K562 (cell line): ENCODE measurements at regions not wholly inside any gene's neighbourhood (a gene's known extent, or its start where the extent isn't known, plus 50 kb on each side); places are given as distances from the start of the nearest gene placed in this dataset.
A peak's percentile ranks its signal among the peaks of the same experiment; 100 is the strongest.

Experiments
- ATAC-seq: fragments of 200-7000 bp; cut with Tn5 transposase; 3 replicates; pipeline ENCODE4 v1.9.1; 2020; ENCODE audit warnings: moderate library complexity
- BruUV-seq: library from RNA; stranded (reverse); fragments of 400-500 nt; replicated peaks from 2 replicates; lab custom pipeline; 2021; lab: Mats Ljungman, UMichigan
- CTCF ChIA-PET: fragments of 300-600 bp; formaldehyde crosslinking; extraction: SDS; loops from one replicate; lab custom pipeline; 2021; ENCODE audit warnings: low intra/inter-chr PET ratio; lab: Yijun Ruan, JAX
- POLR2A ChIA-PET: fragments of 300-600, 350-650 bp; sonication (Branson Sonifier 250); formaldehyde crosslinking; extraction: SDS; loops from one replicate; lab custom pipeline; 2021; ENCODE audit warnings: antibody characterized with exemption, inconsistent platforms; lab: Yijun Ruan, JAX
- DNase-seq, 4 experiments: peaks; one replicate each; pipeline versions ENCODE4 v3.0.0 to v3.0.0-alpha.2; 2011 to 2018; ENCODE audit warnings: low spot score in 3 of 4, mixed read lengths in 3 of 4; ENCODE audit errors: extremely low read depth in 1 of 4
- FAIRE-seq: peaks from 2 replicates; lab custom pipeline; 2011; peaks lifted over from hg19 to GRCh38; lab: Jason Lieb, UNC
- H2AFZ ChIP-seq: 2 replicates; pipeline ENCODE4 v1.6.0; 2011; ENCODE audit warnings: low read depth, low read length, control low read depth, inconsistent platforms
- H3K27ac ChIP-seq: fragments of 200-600 bp; 3 replicates; pipeline ENCODE4 v1.8.0; 2011; ENCODE audit warnings: low read depth, mild to moderate bottlenecking, control low read depth, inconsistent platforms, low read length, moderate library complexity, mixed read lengths; ENCODE audit errors: extremely low read depth
- H3K27me3 ChIP-seq, 2 experiments: fragments of 300-600 bp in 1 of 2; 2 replicates in 1 of 2; 3 replicates in 1 of 2; pipeline versions ENCODE4 v1.6.0 to v1.8.0; 2011; ENCODE audit warnings: inconsistent platforms in 2 of 2, low read length in 2 of 2, mild to moderate bottlenecking in 1 of 2, mixed read lengths in 1 of 2, moderate library complexity in 1 of 2; ENCODE audit not compliant: control insufficient read depth in 2 of 2, insufficient read depth in 2 of 2
- H3K36me3 ChIP-seq: fragments of 300-600 bp; 3 replicates; pipeline ENCODE4 v1.8.0; 2011; ENCODE audit warnings: mild to moderate bottlenecking, low read length, inconsistent platforms; ENCODE audit not compliant: control insufficient read depth, insufficient read depth
- H3K4me1 ChIP-seq, 2 experiments: fragments of 200-600 bp in 1 of 2; replicated peaks in 1 of 2; 2 replicates in 1 of 2; 3 replicates in 1 of 2; pipeline versions ENCODE4 v1.5.1 to v1.8.0; 2011; ENCODE audit warnings: inconsistent platforms in 2 of 2, low read length in 2 of 2, mild to moderate bottlenecking in 1 of 2, mixed read lengths in 1 of 2, moderate library complexity in 1 of 2; ENCODE audit not compliant: control insufficient read depth in 2 of 2, insufficient read depth in 2 of 2
- H3K4me2 ChIP-seq: 2 replicates; pipeline ENCODE4 v1.6.1; 2011; ENCODE audit warnings: low read length, control low read depth, inconsistent platforms, mixed read lengths; ENCODE audit not compliant: insufficient read depth
- H3K4me3 ChIP-seq: fragments of 200-600 bp; sonication (generic), shearing (Covaris generic); 2 replicates; pipeline ENCODE4 v1.5.1; 2016; ENCODE audit warnings: control low read depth, inconsistent platforms
- H3K79me2 ChIP-seq: fragments of 200-600 bp; 3 replicates; pipeline ENCODE4 v1.8.0; 2011; ENCODE audit warnings: low read length, inconsistent platforms; ENCODE audit not compliant: control insufficient read depth, insufficient read depth
- H3K9ac ChIP-seq, 2 experiments: 2 replicates each; pipeline versions ENCODE4 v1.6.0 to v1.6.1; 2011; ENCODE audit warnings: low read depth in 2 of 2, low read length in 2 of 2, control low read depth in 1 of 2, inconsistent platforms in 1 of 2, mild to moderate bottlenecking in 1 of 2, mixed read lengths in 1 of 2; ENCODE audit not compliant: insufficient read depth in 1 of 2
- H3K9me1 ChIP-seq: one replicate; pipeline ENCODE4 v1.6.0; 2011; ENCODE audit warnings: inconsistent platforms, mild to moderate bottlenecking, low read length, moderate library complexity; ENCODE audit not compliant: control insufficient read depth, insufficient read depth
- H3K9me3 ChIP-seq: replicated peaks from 2 replicates; pipeline ENCODE4 v1.5.1; 2011; ENCODE audit warnings: low read depth, low read length, inconsistent platforms; ENCODE audit not compliant: control insufficient read depth, insufficient read depth
- H4K20me1 ChIP-seq: replicated peaks from 2 replicates; pipeline ENCODE4 v1.6.1; 2011; ENCODE audit warnings: low read length, inconsistent platforms, mixed read lengths; ENCODE audit not compliant: control insufficient read depth, insufficient read depth
- C11orf30 ChIP-seq: fragments of 450-650 bp; IDR thresholded peaks from 2 replicates; pipeline ENCODE4 v1.6.1; 2016; ENCODE audit warnings: low read depth, mild to moderate bottlenecking
- DNMT1 ChIP-seq: fragments of 450-650 bp; IDR thresholded peaks from 2 replicates; pipeline ENCODE4 v1.6.1; 2016; ENCODE audit warnings: antibody characterized with exemption, mild to moderate bottlenecking
- SLC30A9 ChIP-seq: fragments of 250-450 bp; sonication (Bioruptor Pico); IDR thresholded peaks from 2 replicates; pipeline ENCODE4 v1.8.0; 2022; ENCODE audit warnings: mild to moderate bottlenecking, moderate library complexity
- SRF ChIP-seq, 2 experiments: fragments of 250-450, 450-650 bp in 1 of 2; sonication (Bioruptor Pico) in 1 of 2; sonication (generic) in 1 of 2; formaldehyde crosslinking; IDR thresholded peaks; 2 replicates each; pipeline versions ENCODE4 v1.5.0 to v1.5.1; 2020 to 2022; ENCODE audit warnings: mild to moderate bottlenecking in 1 of 2, missing genetic modification reagents in 1 of 2
- TAL1 ChIP-seq: fragments of 450-650 bp; IDR thresholded peaks from 2 replicates; pipeline ENCODE4 v1.6.1; 2016; ENCODE audit warnings: mild to moderate bottlenecking
- TARDBP ChIP-seq: fragments of 450-650 bp; IDR thresholded peaks from 2 replicates; pipeline ENCODE4 v1.6.1; 2016
- ZNF224 ChIP-seq: sonication (generic); formaldehyde crosslinking; IDR thresholded peaks from 2 replicates; pipeline ENCODE4 v1.8.0; 2022; ENCODE audit warnings: mild to moderate bottlenecking, missing genetic modification reagents
- ZNF316 ChIP-seq: fragments of 450-650 bp; IDR thresholded peaks from 2 replicates; pipeline ENCODE4 v1.6.1; 2016
- ZZZ3 ChIP-seq: fragments of 450-650 bp; IDR thresholded peaks from 2 replicates; pipeline ENCODE4 v1.6.1; 2016; ENCODE audit warnings: antibody characterized with exemption, mild to moderate bottlenecking, moderate library complexity
- WGBS: fragments of 100-300 bp; shearing (Covaris generic); methylation state at CpG from one replicate; pipeline ENCODE4 v1.1.6; 2016; ENCODE audit warnings: low coverage, mixed read lengths; ENCODE audit not compliant: insufficient coverage; ENCODE audit errors: missing lambda C conversion rate; 5-methylcytosine and 5-hydroxymethylcytosine counted together
- in situ Hi-C: fragments of 300-500 bp; cut with MboI; formaldehyde crosslinking; loops from 4 replicates; pipeline ENCODE4 v1.15.0; 2018; ENCODE audit warnings: inconsistent platforms, mixed read lengths
- intact Hi-C: fragments of 100-400 bp; cut with micrococcal nuclease; formaldehyde crosslinking; loops from 2 replicates; pipeline ENCODE4 v1.14.2; 2022
- TF ChIP-seq, protein P1 (sequence below): fragments of 450-650 bp; IDR thresholded peaks from 2 replicates; pipeline ENCODE4 v1.6.1; 2017; ENCODE audit warnings: mild to moderate bottlenecking, moderate library complexity
- TF ChIP-seq, protein P2 (sequence below): sonication (generic); formaldehyde crosslinking; IDR thresholded peaks from 2 replicates; pipeline ENCODE4 v1.8.0; 2023; ENCODE audit warnings: missing genetic modification reagents, mild to moderate bottlenecking, borderline replicate concordance

DNA sequence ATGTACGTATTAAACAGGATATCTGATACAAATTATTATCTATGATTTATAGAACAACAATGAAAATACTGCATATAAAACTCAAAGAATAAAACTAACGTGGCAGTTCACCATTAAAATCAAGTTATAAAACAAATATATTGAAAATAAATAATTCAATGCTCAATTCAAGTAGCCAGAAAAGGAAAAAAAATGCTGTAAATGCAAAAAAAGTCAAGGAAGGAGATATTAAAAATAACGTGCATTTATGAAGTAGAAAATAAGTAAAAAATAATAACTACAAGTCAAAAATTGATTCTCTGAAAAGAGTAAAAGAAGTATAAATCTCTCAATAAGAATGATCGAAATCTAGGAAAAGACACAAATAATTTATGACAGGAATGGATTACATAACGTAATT lies 460.5 kb upstream of the CD180 start:
- no peaks in the 10 kb centered on the region for H3K36me3 ChIP-seq
- ATAC-seq (no peak), DNase-seq (no peak)
- H3K4me1 ChIP-seq, result no peaks in the 10 kb centered on the region
- no peaks in the 10 kb centered on the region for H3K27me3 ChIP-seq
- BruUV-seq, result no TSS peak
- H3K79me2 ChIP-seq, result no peaks in the 10 kb centered on the region
- WGBS, result 0% methylated on average over 5 of the region's 5 CpGs
- POLR2A ChIA-PET, result no interaction called here
- H3K9me3 ChIP-seq, result no peaks in the 10 kb centered on the region
- H2AFZ ChIP-seq, result no peak overlapping the region
- H4K20me1 ChIP-seq, result no peaks in the 10 kb centered on the region
- H3K27ac ChIP-seq, result no peak overlapping the region
- H3K9me1 ChIP-seq, result no peaks in the 10 kb centered on the region
- H3K4me3 ChIP-seq, result no peak overlapping the region
- H3K9ac ChIP-seq, result no peak overlapping the region
- TF ChIP-seq DNMT1 (no peak), ZNF316 (peak; percentile 75), TAL1 (no peak), ZNF224 (CRISPR knock-in tag) (no peak), C11orf30 (peak; percentile 50; the same call in 1 of the 2 replicates)
- TF ChIP-seq, all 486 proteins: peak for 2
- no peak for FAIRE-seq
- CTCF ChIA-PET, result no interaction called here
- H3K4me2 ChIP-seq, result no peak overlapping the region
- intact Hi-C loops, result no loop called here
- in situ Hi-C loops, result no loop called here

DNA sequence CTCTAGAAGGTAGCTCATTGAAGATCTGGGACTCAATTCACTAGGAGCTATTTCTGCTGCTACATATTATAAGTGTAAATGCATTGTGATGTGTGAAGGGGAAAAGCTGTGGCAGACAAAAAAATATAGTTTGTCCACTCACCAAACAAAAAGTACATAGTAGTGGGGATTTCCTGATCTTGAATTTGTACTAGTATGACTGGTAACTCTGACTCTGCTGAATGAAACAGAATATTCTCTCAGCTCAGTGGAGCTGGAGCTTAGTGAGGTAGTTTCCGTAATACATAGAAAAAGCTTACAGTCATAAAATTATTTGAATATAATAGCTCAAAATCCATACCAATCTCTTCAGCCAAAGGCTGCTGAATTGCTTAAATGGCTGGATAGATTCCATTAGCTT lies 455.6 kb upstream of the CD180 start:
- Histone ChIP-seq H3K9ac (no peak overlapping the region), H3K4me1 (no peaks in the 10 kb centered on the region), H3K36me3 (no peaks in the 10 kb centered on the region), H4K20me1 (no peaks in the 10 kb centered on the region; the same call in 1 of the 2 replicates), H3K79me2 (no peaks in the 10 kb centered on the region), H3K9me3 (no peaks in the 10 kb centered on the region), H3K4me3 (no peak overlapping the region), H3K9me1 (no peaks in the 10 kb centered on the region), H3K27me3 (no peaks in the 10 kb centered on the region; a peak in 1 of 5 replicates), H3K4me2 (no peak overlapping the region), H3K27ac (no peak overlapping the region), H2AFZ (no peak overlapping the region)
- BruUV-seq, result no TSS peak
- FAIRE-seq (no peak), ATAC-seq (no peak), DNase-seq (no peak)
- WGBS, result 0% methylated on average over 1 of the region's 1 CpG
- ChIA-PET POLR2A (no interaction called here), CTCF (no interaction called here)
- intact Hi-C loops (no loop called here), in situ Hi-C loops (no loop called here)
- TF ChIP-seq, protein P1, sequence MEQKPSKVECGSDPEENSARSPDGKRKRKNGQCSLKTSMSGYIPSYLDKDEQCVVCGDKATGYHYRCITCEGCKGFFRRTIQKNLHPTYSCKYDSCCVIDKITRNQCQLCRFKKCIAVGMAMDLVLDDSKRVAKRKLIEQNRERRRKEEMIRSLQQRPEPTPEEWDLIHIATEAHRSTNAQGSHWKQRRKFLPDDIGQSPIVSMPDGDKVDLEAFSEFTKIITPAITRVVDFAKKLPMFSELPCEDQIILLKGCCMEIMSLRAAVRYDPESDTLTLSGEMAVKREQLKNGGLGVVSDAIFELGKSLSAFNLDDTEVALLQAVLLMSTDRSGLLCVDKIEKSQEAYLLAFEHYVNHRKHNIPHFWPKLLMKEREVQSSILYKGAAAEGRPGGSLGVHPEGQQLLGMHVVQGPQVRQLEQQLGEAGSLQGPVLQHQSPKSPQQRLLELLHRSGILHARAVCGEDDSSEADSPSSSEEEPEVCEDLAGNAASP, result no peak
- no peak for TF ChIP-seq ZZZ3
- TF ChIP-seq SRF (CRISPR knock-in tag; IDR thresholded peaks at IDR 0.05), result no peak
- no peak for TF ChIP-seq TARDBP
- TF ChIP-seq, protein P2, sequence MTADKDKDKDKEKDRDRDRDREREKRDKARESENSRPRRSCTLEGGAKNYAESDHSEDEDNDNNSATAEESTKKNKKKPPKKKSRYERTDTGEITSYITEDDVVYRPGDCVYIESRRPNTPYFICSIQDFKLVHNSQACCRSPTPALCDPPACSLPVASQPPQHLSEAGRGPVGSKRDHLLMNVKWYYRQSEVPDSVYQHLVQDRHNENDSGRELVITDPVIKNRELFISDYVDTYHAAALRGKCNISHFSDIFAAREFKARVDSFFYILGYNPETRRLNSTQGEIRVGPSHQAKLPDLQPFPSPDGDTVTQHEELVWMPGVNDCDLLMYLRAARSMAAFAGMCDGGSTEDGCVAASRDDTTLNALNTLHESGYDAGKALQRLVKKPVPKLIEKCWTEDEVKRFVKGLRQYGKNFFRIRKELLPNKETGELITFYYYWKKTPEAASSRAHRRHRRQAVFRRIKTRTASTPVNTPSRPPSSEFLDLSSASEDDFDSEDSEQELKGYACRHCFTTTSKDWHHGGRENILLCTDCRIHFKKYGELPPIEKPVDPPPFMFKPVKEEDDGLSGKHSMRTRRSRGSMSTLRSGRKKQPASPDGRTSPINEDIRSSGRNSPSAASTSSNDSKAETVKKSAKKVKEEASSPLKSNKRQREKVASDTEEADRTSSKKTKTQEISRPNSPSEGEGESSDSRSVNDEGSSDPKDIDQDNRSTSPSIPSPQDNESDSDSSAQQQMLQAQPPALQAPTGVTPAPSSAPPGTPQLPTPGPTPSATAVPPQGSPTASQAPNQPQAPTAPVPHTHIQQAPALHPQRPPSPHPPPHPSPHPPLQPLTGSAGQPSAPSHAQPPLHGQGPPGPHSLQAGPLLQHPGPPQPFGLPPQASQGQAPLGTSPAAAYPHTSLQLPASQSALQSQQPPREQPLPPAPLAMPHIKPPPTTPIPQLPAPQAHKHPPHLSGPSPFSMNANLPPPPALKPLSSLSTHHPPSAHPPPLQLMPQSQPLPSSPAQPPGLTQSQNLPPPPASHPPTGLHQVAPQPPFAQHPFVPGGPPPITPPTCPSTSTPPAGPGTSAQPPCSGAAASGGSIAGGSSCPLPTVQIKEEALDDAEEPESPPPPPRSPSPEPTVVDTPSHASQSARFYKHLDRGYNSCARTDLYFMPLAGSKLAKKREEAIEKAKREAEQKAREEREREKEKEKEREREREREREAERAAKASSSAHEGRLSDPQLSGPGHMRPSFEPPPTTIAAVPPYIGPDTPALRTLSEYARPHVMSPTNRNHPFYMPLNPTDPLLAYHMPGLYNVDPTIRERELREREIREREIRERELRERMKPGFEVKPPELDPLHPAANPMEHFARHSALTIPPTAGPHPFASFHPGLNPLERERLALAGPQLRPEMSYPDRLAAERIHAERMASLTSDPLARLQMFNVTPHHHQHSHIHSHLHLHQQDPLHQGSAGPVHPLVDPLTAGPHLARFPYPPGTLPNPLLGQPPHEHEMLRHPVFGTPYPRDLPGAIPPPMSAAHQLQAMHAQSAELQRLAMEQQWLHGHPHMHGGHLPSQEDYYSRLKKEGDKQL, result no peak
- no peak for TF ChIP-seq SLC30A9 (CRISPR knock-in tag)
